Kidney epithelial cell (primary cell): ENCODE measurements at regions not wholly inside any gene's neighbourhood (a gene's known extent, or its start where the extent isn't known, plus 50 kb on each side); places are given as distances from the start of the nearest gene placed in this dataset.

ENCODE experiments used
- DNase-seq: peaks from one replicate; pipeline ENCODE4 v3.0.0-alpha.2; 2010; ENCODE audit warnings: low read depth
- H3K27me3 ChIP-seq: 2 replicates; pipeline ENCODE4 v1.6.0; 2011; ENCODE audit warnings: low read length; ENCODE audit not compliant: control insufficient read depth, insufficient read depth
- H3K36me3 ChIP-seq: 2 replicates; pipeline ENCODE4 v1.5.1; 2011; ENCODE audit warnings: low read length; ENCODE audit not compliant: control insufficient read depth, insufficient read depth
- H3K4me3 ChIP-seq: 2 replicates; pipeline ENCODE4 v1.5.1; 2011; ENCODE audit warnings: low read depth, mild to moderate bottlenecking, control low read depth, low read length
- CTCF ChIP-seq: IDR thresholded peaks from 2 replicates; pipeline ENCODE4 v1.5.1; 2011; ENCODE audit warnings: mild to moderate bottlenecking, moderate library complexity, low read length, control low read depth, inconsistent platforms; ENCODE audit not compliant: insufficient read depth, poor library complexity, severe bottlenecking

- H3K27me3 ChIP-seq = no peaks in the 10 kb centered on the region
- H3K4me3 ChIP-seq = no peak overlapping the region
- H3K36me3 ChIP-seq = no peaks in the 10 kb centered on the region
- TF ChIP-seq CTCF = no peak
- DNase-seq = no peak
These were observed 334.5 kb downstream of the PRDM2 start for GRCh38 chr1:14034506-14034905.

- no peak for DNase-seq
- Histone ChIP-seq H3K4me3 (no peak overlapping the region), H3K27me3 (no peaks in the 10 kb centered on the region), H3K36me3 (no peaks in the 10 kb centered on the region)
- no peak for TF ChIP-seq CTCF
These were observed 337.3 kb downstream of the PRDM2 start for GRCh38 chr1:14037101-14037847.

GRCh38 chr1:14039582-14040430, 339.8 kb downstream of the PRDM2 start:
- H3K4me3 ChIP-seq = no peak overlapping the region
- no peaks in the 10 kb centered on the region for H3K36me3 ChIP-seq
- no peak for DNase-seq

GRCh38 chr1:14049965-14050364, 350.0 kb downstream of the PRDM2 start:
- Histone ChIP-seq H3K4me3 (no peak overlapping the region), H3K27me3 (no peaks in the 10 kb centered on the region), H3K36me3 (no peaks in the 10 kb centered on the region)
- no peak for TF ChIP-seq CTCF
- DNase-seq = no peak

More at GRCh38 chr1:14039582-14040430, 339.8 kb downstream of the PRDM2 start:
- TF ChIP-seq CTCF = no peak
- H3K27me3 ChIP-seq = no peaks in the 10 kb centered on the region

GRCh38 chr1:14055442-14056223, 355.6 kb downstream of the PRDM2 start:
- Histone ChIP-seq H3K4me3 (no peak overlapping the region), H3K27me3 (no peaks in the 10 kb centered on the region), H3K36me3 (no peaks in the 10 kb centered on the region)
- TF ChIP-seq CTCF = no peak
- no peak for DNase-seq
